HEK293 (cell line): ENCODE measurements at regions not wholly inside any gene's neighbourhood (a gene's known extent, or its start where the extent isn't known, plus 50 kb on each side); places are given as distances from the start of the nearest gene placed in this dataset.

ENCODE experiments used
- CTCF ChIA-PET: fragments of 350-600 bp; formaldehyde crosslinking; extraction: SDS; loops from one replicate; lab custom pipeline; 2021; ENCODE audit warnings: antibody characterized with exemption; lab: Yijun Ruan, JAX
- POLR2A ChIA-PET: fragments of 300-600 bp; formaldehyde crosslinking; extraction: SDS; loops from one replicate; lab custom pipeline; 2020; ENCODE audit warnings: antibody characterized with exemption, inconsistent platforms; lab: Yijun Ruan, JAX
- H3K27ac ChIP-seq: fragments of 200-500 bp; sonication (Bioruptor generic); 2 replicates; pipeline ENCODE4 v1.5.1; 2014; ENCODE audit warnings: low read depth, low read length, control low read depth, inconsistent platforms; ENCODE audit errors: extremely low read depth
- H3K36me3 ChIP-seq, 2 experiments: fragments of 200-500 bp in 1 of 2; sonication (Bioruptor generic) in 1 of 2; 1 replicate in 1 of 2; 2 replicates in 1 of 2; pipeline ENCODE4 v1.5.1; 2014 to 2017; ENCODE audit warnings: inconsistent platforms in 2 of 2, low read length in 2 of 2; ENCODE audit not compliant: control insufficient read depth in 2 of 2, insufficient read depth in 1 of 2
- H3K4me1 ChIP-seq: fragments of 200-500 bp; sonication (Bioruptor generic); 2 replicates; pipeline ENCODE4 v1.5.1; 2014; ENCODE audit warnings: mild to moderate bottlenecking, low read length, inconsistent platforms; ENCODE audit not compliant: control insufficient read depth, insufficient read depth
- H3K4me3 ChIP-seq: 2 replicates; pipeline ENCODE4 v1.5.1; 2011; ENCODE audit warnings: low read depth, mild to moderate bottlenecking, control low read depth, low read length, moderate library complexity
- H3K9me3 ChIP-seq: fragments of 200-500 bp; sonication (Bioruptor generic); 2 replicates; pipeline ENCODE4 v1.5.1; 2014; ENCODE audit warnings: low read depth, low read length, inconsistent platforms; ENCODE audit not compliant: control insufficient read depth, insufficient read depth
- FEZF1 ChIP-seq: fragments of 450-650 bp; formaldehyde crosslinking; IDR thresholded peaks from 2 replicates; pipeline ENCODE4 v1.5.1; 2016; ENCODE audit warnings: missing biosample characterization, missing genetic modification characterization
- KLF1 ChIP-seq: fragments of 450-650 bp; formaldehyde crosslinking; IDR thresholded peaks from 2 replicates; pipeline ENCODE4 v1.5.1; 2016; ENCODE audit warnings: missing biosample characterization, missing genetic modification characterization
- SP7 ChIP-seq: fragments of 450-650 bp; formaldehyde crosslinking; IDR thresholded peaks from 2 replicates; pipeline ENCODE4 v1.5.1; 2016; ENCODE audit warnings: missing biosample characterization, missing genetic modification characterization
- ZBTB17 ChIP-seq: fragments of 450-650 bp; formaldehyde crosslinking; IDR thresholded peaks from 2 replicates; pipeline ENCODE4 v1.5.1; 2016; ENCODE audit warnings: missing biosample characterization, missing genetic modification characterization
- ZBTB8A ChIP-seq: fragments of 450-650 bp; formaldehyde crosslinking; IDR thresholded peaks from 2 replicates; pipeline ENCODE4 v1.5.1; 2016; ENCODE audit warnings: missing biosample characterization, missing genetic modification characterization
- ZNF391 ChIP-seq: fragments of 450-650 bp; formaldehyde crosslinking; IDR thresholded peaks from 2 replicates; pipeline ENCODE4 v1.5.1; 2016; ENCODE audit warnings: low read depth, missing biosample characterization, missing genetic modification characterization, borderline replicate concordance
- ZNF596 ChIP-seq: fragments of 450-650 bp; IDR thresholded peaks from 2 replicates; pipeline ENCODE4 v1.5.0; 2018; ENCODE audit warnings: missing biosample characterization, mild to moderate bottlenecking, missing genetic modification characterization, moderate library complexity
- ZNF701 ChIP-seq: fragments of 450-650 bp; formaldehyde crosslinking; IDR thresholded peaks from 2 replicates; pipeline ENCODE4 v1.5.1; 2016; ENCODE audit warnings: missing biosample characterization, missing genetic modification characterization
- ZSCAN30 ChIP-seq: fragments of 450-650 bp; IDR thresholded peaks from 2 replicates; pipeline ENCODE4 v1.5.1; 2018; ENCODE audit warnings: missing biosample characterization, mild to moderate bottlenecking, missing genetic modification characterization, moderate library complexity
- TF ChIP-seq, protein P1 (sequence below): fragments of 450-650 bp; formaldehyde crosslinking; IDR thresholded peaks from 2 replicates; pipeline ENCODE4 v1.5.1; 2017; ENCODE audit warnings: missing biosample characterization, missing genetic modification characterization
- TF ChIP-seq, protein P2 (sequence below): fragments of 450-650 bp; IDR thresholded peaks from 2 replicates; pipeline ENCODE4 v1.5.1; 2018; ENCODE audit warnings: missing biosample characterization, mild to moderate bottlenecking, missing genetic modification characterization
- TF ChIP-seq, protein P3 (sequence below): fragments of 450-650 bp; formaldehyde crosslinking; conservative IDR thresholded peaks from 2 replicates; pipeline ENCODE4 v1.5.1; 2016; ENCODE audit warnings: low read depth, missing biosample characterization, missing genetic modification characterization
- TF ChIP-seq, protein P4 (sequence below): fragments of 450-650 bp; formaldehyde crosslinking; IDR thresholded peaks from 2 replicates; pipeline ENCODE4 v1.5.1; 2016; ENCODE audit warnings: missing biosample characterization, missing genetic modification characterization

DNA sequence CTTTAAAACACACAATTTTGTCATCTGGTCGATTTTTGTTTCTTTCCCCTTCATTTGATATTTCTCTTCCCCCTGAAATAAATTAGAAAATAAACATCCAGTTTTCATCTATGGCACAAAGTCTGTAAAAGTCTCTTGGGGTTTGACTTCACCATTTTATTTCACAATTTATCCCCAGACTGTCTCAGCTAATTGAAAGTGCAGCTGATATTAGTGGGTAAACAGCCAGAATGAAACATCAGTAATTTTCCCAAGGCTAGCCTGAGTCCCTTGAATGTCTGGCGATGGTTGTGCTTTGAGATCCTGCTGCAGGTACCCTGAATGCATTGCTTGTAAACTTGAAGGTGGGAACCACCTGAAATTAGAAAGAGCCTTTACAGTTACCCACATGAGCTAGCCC, 60.6 kb upstream of the NEBL start (continued):
- TF ChIP-seq, protein P1, sequence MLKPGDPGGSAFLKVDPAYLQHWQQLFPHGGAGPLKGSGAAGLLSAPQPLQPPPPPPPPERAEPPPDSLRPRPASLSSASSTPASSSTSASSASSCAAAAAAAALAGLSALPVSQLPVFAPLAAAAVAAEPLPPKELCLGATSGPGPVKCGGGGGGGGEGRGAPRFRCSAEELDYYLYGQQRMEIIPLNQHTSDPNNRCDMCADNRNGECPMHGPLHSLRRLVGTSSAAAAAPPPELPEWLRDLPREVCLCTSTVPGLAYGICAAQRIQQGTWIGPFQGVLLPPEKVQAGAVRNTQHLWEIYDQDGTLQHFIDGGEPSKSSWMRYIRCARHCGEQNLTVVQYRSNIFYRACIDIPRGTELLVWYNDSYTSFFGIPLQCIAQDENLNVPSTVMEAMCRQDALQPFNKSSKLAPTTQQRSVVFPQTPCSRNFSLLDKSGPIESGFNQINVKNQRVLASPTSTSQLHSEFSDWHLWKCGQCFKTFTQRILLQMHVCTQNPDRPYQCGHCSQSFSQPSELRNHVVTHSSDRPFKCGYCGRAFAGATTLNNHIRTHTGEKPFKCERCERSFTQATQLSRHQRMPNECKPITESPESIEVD (tag by site-specific recombination): no peak
- no peak for TF ChIP-seq ZBTB8A (tag by site-specific recombination)
- TF ChIP-seq, protein P2, sequence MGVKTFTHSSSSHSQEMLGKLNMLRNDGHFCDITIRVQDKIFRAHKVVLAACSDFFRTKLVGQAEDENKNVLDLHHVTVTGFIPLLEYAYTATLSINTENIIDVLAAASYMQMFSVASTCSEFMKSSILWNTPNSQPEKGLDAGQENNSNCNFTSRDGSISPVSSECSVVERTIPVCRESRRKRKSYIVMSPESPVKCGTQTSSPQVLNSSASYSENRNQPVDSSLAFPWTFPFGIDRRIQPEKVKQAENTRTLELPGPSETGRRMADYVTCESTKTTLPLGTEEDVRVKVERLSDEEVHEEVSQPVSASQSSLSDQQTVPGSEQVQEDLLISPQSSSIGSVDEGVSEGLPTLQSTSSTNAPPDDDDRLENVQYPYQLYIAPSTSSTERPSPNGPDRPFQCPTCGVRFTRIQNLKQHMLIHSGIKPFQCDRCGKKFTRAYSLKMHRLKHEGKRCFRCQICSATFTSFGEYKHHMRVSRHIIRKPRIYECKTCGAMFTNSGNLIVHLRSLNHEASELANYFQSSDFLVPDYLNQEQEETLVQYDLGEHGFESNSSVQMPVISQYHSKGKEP (tag by site-specific recombination): no peak
- TF ChIP-seq ZNF391 (tag by site-specific recombination): no peak
- TF ChIP-seq, protein P3, sequence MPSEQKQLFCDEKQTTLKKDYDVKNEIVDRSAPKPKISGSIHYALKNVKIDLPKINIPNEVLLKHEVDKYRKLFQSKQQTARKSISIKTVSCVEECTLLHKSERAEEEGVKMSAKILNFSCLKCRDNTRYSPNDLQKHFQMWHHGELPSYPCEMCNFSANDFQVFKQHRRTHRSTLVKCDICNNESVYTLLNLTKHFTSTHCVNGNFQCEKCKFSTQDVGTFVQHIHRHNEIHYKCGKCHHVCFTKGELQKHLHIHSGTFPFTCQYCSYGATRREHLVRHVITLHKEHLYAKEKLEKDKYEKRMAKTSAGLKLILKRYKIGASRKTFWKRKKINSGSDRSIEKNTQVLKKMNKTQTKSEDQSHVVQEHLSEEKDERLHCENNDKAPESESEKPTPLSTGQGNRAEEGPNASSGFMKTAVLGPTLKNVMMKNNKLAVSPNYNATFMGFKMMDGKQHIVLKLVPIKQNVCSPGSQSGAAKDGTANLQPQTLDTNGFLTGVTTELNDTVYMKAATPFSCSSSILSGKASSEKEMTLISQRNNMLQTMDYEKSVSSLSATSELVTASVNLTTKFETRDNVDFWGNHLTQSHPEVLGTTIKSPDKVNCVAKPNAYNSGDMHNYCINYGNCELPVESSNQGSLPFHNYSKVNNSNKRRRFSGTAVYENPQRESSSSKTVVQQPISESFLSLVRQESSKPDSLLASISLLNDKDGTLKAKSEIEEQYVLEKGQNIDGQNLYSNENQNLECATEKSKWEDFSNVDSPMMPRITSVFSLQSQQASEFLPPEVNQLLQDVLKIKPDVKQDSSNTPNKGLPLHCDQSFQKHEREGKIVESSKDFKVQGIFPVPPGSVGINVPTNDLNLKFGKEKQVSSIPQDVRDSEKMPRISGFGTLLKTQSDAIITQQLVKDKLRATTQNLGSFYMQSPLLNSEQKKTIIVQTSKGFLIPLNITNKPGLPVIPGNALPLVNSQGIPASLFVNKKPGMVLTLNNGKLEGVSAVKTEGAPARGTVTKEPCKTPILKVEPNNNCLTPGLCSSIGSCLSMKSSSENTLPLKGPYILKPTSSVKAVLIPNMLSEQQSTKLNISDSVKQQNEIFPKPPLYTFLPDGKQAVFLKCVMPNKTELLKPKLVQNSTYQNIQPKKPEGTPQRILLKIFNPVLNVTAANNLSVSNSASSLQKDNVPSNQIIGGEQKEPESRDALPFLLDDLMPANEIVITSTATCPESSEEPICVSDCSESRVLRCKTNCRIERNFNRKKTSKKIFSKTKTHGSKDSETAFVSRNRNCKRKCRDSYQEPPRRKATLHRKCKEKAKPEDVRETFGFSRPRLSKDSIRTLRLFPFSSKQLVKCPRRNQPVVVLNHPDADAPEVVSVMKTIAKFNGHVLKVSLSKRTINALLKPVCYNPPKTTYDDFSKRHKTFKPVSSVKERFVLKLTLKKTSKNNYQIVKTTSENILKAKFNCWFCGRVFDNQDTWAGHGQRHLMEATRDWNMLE (tag by site-specific recombination): no peak
- no peak for TF ChIP-seq ZSCAN30 (tag by site-specific recombination)
- TF ChIP-seq ZNF701 (tag by site-specific recombination): no peak

DNA sequence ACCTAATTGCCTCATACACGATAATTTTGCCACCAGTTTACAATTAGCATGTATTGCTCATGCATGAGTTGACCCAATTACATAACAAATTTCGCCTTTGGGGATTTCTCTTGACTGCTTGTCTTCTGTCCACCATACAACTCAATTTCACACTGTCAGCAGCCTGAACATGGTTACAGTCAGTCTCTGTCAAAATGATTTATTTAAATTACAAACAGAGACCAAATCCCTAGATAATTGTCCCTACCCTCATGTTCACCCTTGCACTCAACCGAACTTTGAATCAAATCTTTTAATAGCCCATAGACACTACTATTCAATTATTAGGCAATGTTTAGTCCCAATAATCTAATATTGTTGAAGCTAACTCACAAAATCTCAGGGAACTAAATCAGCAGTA, 59.7 kb upstream of the NEBL start:
- Histone ChIP-seq H3K36me3 (no peaks in the 10 kb centered on the region; a peak in 1 of 3 replicates), H3K4me3 (no peak overlapping the region), H3K27ac (no peak overlapping the region), H3K9me3 (no peaks in the 10 kb centered on the region), H3K4me1 (peaks cover 22% of the 10 kb centered on the region)
- TF ChIP-seq KLF1 (no peak), SP7 (tag by site-specific recombination) (0 out of 2 replicates have a peak, but pooled peaks have one; percentile 17), ZNF596 (tag by site-specific recombination) (no peak), ZBTB17 (tag by site-specific recombination) (no peak), FEZF1 (tag by site-specific recombination) (no peak)
- TF ChIP-seq, protein P4, sequence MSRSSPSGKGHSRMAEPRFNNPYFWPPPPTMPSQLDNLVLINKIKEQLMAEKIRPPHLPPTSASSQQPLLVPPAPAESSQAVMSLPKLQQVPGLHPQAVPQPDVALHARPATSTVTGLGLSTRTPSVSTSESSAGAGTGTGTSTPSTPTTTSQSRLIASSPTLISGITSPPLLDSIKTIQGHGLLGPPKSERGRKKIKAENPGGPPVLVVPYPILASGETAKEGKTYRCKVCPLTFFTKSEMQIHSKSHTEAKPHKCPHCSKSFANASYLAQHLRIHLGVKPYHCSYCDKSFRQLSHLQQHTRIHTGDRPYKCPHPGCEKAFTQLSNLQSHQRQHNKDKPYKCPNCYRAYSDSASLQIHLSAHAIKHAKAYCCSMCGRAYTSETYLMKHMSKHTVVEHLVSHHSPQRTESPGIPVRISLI: no peak
- TF ChIP-seq, protein P2 (tag by site-specific recombination): peak; percentile 58; the same call in 1 of the 2 replicates
- ChIA-PET CTCF (interaction anchor here (0.8 kb wide), 1 partner anchor 249 kb away, joined by 3 read pairs; no protein-coding TSS in a partner anchor), POLR2A (no interaction called here)
